IPS DF 6.9 (cell line): ENCODE measurements at regions not wholly inside any gene's neighbourhood (a gene's known extent, or its start where the extent isn't known, plus 50 kb on each side); places are given as distances from the start of the nearest gene placed in this dataset.

ENCODE experiments used
- DNase-seq: peaks from one replicate; pipeline ENCODE4 v3.0.0-alpha.2; 2013; ENCODE audit warnings: low read depth, low spot score
- H3K27ac ChIP-seq: one replicate; pipeline ENCODE4 v1.5.1; 2013; ENCODE audit warnings: low read length, control low read depth
- H3K27me3 ChIP-seq: 2 replicates; pipeline ENCODE4 v1.6.1; 2013; ENCODE audit warnings: mild to moderate bottlenecking, low read length; ENCODE audit not compliant: control insufficient read depth, insufficient read depth
- H3K36me3 ChIP-seq: 2 replicates; pipeline ENCODE4 v1.6.1; 2013; ENCODE audit warnings: low read length; ENCODE audit not compliant: control insufficient read depth, insufficient read depth
- H3K4me1 ChIP-seq: 2 replicates; pipeline ENCODE4 v1.6.1; 2013; ENCODE audit warnings: low read length; ENCODE audit not compliant: control insufficient read depth, insufficient read depth
- H3K4me3 ChIP-seq: 2 replicates; pipeline ENCODE4 v1.5.1; 2013; ENCODE audit warnings: mild to moderate bottlenecking, low read length
- H3K9me3 ChIP-seq: 2 replicates; pipeline ENCODE4 v1.6.1; 2013; ENCODE audit warnings: low read length, inconsistent platforms; ENCODE audit not compliant: control insufficient read depth, insufficient read depth
- WGBS: extraction: QIAGEN DNeasy Blood & Tissue Kit; methylation state at CpG from one replicate; pipeline ENCODE4 v1.1.7; 2013; ENCODE audit warnings: mixed read lengths, missing lambda C conversion rate; ENCODE audit not compliant: insufficient read length, insufficient coverage; 5-methylcytosine and 5-hydroxymethylcytosine counted together

DNA sequence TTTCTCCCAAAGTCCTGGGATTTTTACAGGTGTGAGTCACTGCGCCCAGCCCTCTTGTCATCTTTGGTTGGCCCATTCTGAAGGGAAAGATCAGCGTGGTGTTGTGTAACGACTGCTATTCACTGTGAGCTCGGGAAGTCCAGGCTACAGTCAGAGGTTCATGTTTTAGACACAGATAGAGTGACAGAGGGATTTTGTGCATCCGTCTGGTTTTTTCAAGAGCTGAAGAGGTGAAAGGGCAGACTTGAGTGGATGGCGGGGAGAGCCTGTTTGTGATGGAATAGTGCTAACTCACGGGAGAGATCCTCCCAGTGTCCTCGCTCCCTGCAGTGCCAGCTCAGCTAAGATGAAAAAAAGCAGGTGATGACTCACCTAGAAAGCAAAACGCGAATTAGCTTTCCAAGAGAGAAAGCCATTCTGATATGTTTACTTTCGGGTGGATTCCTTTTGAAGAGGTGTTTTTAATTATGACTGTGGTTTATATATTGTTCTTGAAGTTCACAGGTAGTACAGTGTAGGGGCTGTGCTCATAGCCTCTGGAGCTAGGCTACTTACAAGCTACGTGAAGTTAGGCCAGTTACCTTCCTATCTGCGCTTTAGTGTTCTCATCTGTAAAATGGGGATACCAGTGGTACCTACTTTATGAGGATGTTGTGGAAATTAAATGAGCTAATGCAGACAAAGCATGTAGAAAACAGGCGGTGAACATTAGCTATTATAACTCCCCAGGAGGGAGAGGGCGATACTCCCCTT is 67.2 kb downstream of the C11orf91 start:
- no peak for DNase-seq
- Histone ChIP-seq H3K27ac (no peak overlapping the region), H3K4me1 (peaks cover 3% of the 10 kb centered on the region; the same call in 1 of the 2 replicates), H3K36me3 (no peaks in the 10 kb centered on the region), H3K27me3 (no peaks in the 10 kb centered on the region), H3K9me3 (peaks cover 4% of the 10 kb centered on the region), H3K4me3 (no peak overlapping the region)
- no CpG with 5 or more reads among the region's 15 CpGs for WGBS

DNA sequence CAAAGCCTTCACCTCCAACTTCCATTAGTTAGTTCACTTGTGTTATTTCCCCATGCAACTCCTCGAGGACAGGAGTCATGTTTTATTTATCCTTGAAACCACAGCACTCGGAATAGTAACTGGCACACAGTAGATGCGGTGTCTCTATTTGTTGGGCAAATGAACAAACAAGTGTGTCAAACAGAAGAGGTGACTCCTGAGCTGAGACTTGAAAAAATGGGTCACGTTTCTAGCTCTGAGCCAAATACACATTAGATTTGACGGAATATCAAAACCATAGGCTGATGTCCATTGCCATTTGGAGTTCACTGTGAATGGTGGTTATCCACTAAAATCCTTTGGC is 68.9 kb downstream of the C11orf91 start:
- no peaks in the 10 kb centered on the region for H3K36me3 ChIP-seq
- no peaks in the 10 kb centered on the region for H3K27me3 ChIP-seq
- peaks cover 3% of the 10 kb centered on the region; the same call in 1 of the 2 replicates for H3K4me1 ChIP-seq
- DNase-seq = no peak
- no peak overlapping the region for H3K27ac ChIP-seq
- no peak overlapping the region for H3K4me3 ChIP-seq
- WGBS = no CpG with 5 or more reads among the region's 5 CpGs
- H3K9me3 ChIP-seq = peaks cover 4% of the 10 kb centered on the region

DNA sequence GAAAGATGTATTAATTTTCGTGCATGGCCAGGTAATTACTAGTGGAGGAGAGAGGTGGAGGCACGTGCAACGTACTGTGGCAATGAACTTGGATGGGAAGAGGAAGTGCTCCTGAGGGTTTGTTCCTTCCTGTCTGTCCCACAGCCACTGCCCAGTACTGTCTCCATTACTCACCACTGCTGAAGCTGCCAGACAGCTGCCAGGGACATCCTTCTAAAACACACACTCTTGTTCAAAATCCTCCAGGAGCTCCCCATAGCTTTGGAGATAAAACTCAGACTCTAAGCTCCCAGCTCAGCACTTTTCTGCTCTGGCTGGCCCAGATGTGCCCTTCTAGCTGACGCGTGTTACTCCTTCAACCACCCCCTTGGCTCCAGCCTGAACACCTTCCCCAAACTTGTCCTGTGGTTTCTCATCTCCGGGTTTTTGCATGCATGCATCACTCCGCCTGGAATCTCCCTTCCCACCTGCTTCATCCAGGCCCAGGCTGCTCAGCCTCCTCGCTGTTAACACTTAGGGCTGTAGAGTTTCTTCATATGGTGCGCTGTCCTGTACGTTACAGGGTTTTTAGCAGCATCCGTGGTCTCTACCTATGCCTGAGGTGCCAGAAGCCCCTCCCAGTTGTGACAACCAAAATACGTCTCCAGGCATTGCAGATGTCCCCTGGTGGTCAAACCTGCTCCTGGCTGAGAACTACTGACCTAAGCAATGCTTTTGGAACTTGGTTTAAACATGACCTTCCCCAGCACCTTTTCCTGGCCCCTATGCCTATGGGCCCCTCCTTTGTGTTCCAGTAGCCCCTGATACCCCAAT is 69.5 kb downstream of the C11orf91 start:
- Histone ChIP-seq H3K9me3 (peaks cover 4% of the 10 kb centered on the region), H3K27ac (no peak overlapping the region), H3K4me3 (no peak overlapping the region), H3K27me3 (no peaks in the 10 kb centered on the region), H3K36me3 (no peaks in the 10 kb centered on the region), H3K4me1 (peaks cover 3% of the 10 kb centered on the region; the same call in 1 of the 2 replicates)
- no peak for DNase-seq
- WGBS = no CpG with 5 or more reads among the region's 12 CpGs

DNA sequence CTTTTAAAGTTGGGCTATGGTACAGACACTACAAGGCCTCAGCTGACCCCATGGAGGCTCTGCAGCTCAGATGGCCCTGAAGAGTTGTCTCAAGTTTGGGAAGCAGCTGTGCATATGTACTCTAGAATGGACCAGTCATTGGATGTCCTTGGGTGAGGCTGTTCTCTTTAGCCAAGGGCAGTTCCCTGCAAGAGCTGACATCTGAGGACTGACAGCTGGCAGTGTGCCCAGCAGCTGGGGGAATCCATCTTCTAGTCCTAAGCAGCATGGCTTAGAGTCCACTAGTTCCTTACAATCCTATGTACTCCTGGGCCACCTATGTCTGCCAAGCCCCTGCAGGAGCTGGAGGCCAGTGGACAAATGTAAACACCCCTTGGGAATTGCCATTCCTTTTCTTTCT is 76.5 kb downstream of the C11orf91 start:
- no peak for DNase-seq
- Histone ChIP-seq H3K9me3 (no peaks in the 10 kb centered on the region), H3K4me1 (no peaks in the 10 kb centered on the region), H3K27ac (no peak overlapping the region), H3K27me3 (no peaks in the 10 kb centered on the region), H3K36me3 (no peaks in the 10 kb centered on the region), H3K4me3 (no peak overlapping the region)

DNA sequence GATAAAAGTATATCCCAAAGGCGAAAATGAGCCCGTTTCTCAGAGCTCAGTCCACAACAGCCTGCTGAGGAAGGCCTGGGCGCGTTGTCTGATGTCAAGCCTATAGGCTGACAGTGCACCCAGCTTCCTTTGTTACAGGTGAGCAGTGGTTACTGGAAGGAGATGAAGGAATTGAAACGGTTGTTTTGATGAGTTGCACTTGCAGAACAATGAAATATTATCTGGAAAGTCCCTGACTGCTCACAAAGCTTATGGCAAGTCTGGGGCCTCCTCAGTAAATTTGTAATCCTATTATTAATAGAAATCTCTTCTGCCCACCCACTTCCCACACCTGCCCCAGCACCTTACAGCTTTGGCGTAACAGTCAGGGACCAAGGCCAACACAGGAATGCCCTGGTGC is 77.8 kb downstream of the C11orf91 start:
- Histone ChIP-seq H3K9me3 (no peaks in the 10 kb centered on the region), H3K4me3 (no peak overlapping the region), H3K4me1 (no peaks in the 10 kb centered on the region), H3K27me3 (no peaks in the 10 kb centered on the region), H3K36me3 (no peaks in the 10 kb centered on the region), H3K27ac (no peak overlapping the region)
- WGBS = no CpG with 5 or more reads among the region's 6 CpGs
- no peak for DNase-seq

DNA sequence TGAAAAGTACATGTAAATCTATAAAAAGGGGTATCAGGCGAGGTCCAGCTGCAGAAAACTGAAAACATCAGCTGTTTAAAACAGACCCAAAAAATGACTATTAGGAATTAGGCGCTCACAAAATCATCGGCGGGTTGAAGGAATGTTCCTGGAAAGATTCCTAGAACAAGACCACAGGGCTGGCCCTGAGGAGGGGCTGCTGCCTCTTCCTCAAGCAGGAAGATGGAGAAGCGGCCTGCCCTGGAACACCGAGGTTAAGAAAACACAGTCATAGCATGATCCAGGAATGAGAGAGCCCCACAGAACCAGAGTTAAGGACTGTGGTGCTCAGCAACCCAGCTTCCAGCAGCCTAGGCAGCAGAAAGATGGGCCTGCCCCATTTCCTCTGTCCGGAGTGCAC is 78.4 kb downstream of the C11orf91 start:
- no peak for DNase-seq
- Histone ChIP-seq H3K27ac (no peak overlapping the region), H3K27me3 (no peaks in the 10 kb centered on the region), H3K9me3 (no peaks in the 10 kb centered on the region), H3K36me3 (no peaks in the 10 kb centered on the region), H3K4me1 (no peaks in the 10 kb centered on the region), H3K4me3 (no peak overlapping the region)
- WGBS = no CpG with 5 or more reads among the region's 7 CpGs

DNA sequence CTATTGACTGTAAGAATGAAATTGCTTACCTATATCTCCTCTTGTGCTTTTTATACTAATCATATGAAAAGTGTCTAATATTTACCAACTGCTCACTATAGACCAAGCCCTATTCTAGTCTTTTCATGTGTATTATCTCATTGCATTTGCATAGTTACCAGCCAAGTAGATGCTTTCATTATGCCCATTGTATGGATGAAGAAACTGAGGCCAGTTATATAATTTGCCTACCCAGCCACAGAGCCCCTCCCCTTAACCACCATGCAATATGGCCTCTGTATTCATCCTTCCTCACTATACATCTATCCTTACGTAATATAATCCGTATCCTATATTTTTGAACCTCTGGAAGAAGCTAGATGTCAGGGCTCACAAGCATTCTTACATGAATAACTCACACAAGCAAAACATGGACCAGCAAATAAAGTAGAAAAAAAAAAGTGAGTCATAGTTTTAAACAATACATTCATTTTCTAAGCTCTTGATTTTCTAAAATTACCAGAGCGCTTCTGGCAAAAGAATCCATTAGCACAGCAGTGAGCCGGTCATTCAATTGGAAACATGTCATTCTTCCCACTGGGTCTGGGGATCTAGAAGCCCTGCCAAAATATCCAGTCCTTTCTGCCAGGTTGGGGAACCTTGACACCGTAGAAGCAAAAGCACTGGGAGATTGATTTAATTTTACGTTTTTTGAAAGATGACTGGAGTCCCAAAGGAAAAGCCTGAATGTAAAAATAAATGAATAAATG is 80.0 kb downstream of the C11orf91 start:
- no peaks in the 10 kb centered on the region for H3K27me3 ChIP-seq
- 100% methylated on average over 2 of the region's 6 CpGs for WGBS
- no peak overlapping the region for H3K4me3 ChIP-seq
- no peak for DNase-seq
- no peaks in the 10 kb centered on the region for H3K9me3 ChIP-seq
- H3K27ac ChIP-seq = no peak overlapping the region
- H3K4me1 ChIP-seq = no peaks in the 10 kb centered on the region
- H3K36me3 ChIP-seq = no peaks in the 10 kb centered on the region

DNA sequence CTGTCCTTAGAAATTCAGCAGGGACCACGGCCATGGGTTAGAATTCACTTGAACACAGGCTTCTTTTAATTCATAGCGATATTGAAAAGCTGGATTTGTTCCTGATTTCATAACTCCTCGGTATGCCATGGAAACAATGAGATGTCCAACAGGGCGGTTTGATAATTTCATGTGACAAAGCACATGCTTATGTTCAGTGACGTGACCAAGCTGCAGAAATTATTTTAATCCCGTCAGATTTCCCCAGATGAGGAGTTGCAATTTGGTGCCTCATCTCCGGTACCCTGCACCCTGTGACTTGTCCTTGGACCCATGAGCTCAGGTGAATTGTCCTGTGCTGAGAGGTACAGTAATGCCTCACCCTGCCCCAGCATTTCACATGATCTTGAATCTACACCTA is 81.7 kb downstream of the C11orf91 start:
- Histone ChIP-seq H3K4me1 (no peaks in the 10 kb centered on the region), H3K9me3 (no peaks in the 10 kb centered on the region), H3K4me3 (no peak overlapping the region), H3K27ac (no peak overlapping the region), H3K27me3 (no peaks in the 10 kb centered on the region), H3K36me3 (no peaks in the 10 kb centered on the region)
- no peak for DNase-seq
- WGBS = no CpG with 5 or more reads among the region's 7 CpGs

DNA sequence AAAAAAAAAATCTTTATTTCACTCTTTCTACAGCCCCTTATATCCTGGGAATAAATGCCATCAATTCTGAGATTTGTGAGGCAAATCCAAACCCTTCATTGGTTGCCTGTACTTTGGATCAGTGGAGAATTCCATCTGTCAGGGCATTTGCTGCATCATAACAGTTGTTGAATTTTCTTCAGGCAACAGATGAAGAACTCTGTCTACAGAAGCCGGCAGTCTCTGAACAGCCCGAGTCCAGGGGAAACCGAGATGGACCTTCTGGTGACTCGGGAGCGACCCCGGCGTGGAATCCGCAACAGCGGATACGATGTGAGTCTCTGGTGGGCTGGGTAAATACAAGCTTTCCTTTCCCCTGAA is 82.3 kb downstream of the C11orf91 start:
- Histone ChIP-seq H3K36me3 (no peaks in the 10 kb centered on the region), H3K4me1 (no peaks in the 10 kb centered on the region), H3K27me3 (no peaks in the 10 kb centered on the region), H3K27ac (no peak overlapping the region), H3K4me3 (no peak overlapping the region), H3K9me3 (no peaks in the 10 kb centered on the region)
- WGBS = no CpG with 5 or more reads among the region's 10 CpGs
- DNase-seq = no peak

DNA sequence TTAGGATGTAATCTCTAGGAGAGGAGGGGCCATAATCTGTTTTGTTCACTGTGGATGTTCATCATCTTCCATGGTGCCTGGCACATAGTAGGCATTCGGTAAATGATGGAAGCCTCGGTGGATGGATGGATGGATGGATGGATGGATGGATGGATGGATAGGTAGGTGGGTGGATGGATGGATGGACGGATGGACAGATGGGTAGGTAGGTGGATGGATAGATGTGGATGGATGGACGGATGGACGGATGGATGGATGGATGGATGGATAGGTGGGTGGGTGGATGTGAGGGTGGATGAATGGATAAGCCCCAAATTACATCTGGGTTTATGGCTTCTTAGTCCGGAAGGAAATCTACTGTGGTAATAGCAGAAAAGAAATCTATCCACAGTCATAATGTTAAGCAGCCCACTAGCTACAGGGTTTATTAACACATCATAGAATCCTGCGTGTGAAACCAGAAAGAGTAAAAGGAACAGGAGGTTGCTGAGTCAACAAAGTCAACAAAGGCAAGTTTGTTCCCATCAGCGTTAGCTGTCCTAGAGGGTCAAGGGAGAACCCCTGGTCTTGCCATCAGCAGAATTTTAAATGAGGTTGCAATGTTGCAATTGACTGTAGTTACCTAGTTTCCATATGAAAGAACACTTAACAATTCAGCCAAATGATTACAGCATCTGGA is 82.8 kb downstream of the C11orf91 start:
- no peaks in the 10 kb centered on the region for H3K27me3 ChIP-seq
- no peak overlapping the region for H3K27ac ChIP-seq
- H3K4me1 ChIP-seq = no peaks in the 10 kb centered on the region
- H3K36me3 ChIP-seq = no peaks in the 10 kb centered on the region
- WGBS = no CpG with 5 or more reads among the region's 8 CpGs
- no peak overlapping the region for H3K4me3 ChIP-seq
- no peak for DNase-seq
- no peaks in the 10 kb centered on the region for H3K9me3 ChIP-seq
